H1 (cell line): ENCODE measurements at regions not wholly inside any gene's neighbourhood (a gene's known extent, or its start where the extent isn't known, plus 50 kb on each side); places are given as distances from the start of the nearest gene placed in this dataset.
"Not testable (repeated sequence)": the region's sequence is repeated elsewhere in the genome, so short reads cannot be mapped to it uniquely, and the experiment has no call there.

ENCODE experiments used
- CREB1 ChIP-seq: IDR thresholded peaks from 2 replicates; pipeline ENCODE4 v1.6.1; 2012; ENCODE audit warnings: inconsistent platforms
- EP300 ChIP-seq, 2 experiments: IDR thresholded peaks; 1 replicate in 1 of 2; 2 replicates in 1 of 2; pipeline ENCODE4 v1.6.1; 2011 to 2012; ENCODE audit warnings: low read depth in 2 of 2, low read length in 2 of 2, mild to moderate bottlenecking in 2 of 2, borderline replicate concordance in 1 of 2, inconsistent platforms in 1 of 2, moderate library complexity in 1 of 2
- JUND ChIP-seq: IDR thresholded peaks from 2 replicates; pipeline ENCODE4 v1.6.1; 2011; ENCODE audit warnings: mild to moderate bottlenecking, improper control_type of control experiment, low read length
- NANOG ChIP-seq: IDR thresholded peaks from 2 replicates; pipeline ENCODE4 v1.6.1; 2011; ENCODE audit warnings: low read length, low read depth, mild to moderate bottlenecking, inconsistent platforms; ENCODE audit not compliant: insufficient read depth, poor library complexity, severe bottlenecking
- RAD21 ChIP-seq, 2 experiments: IDR thresholded peaks in 1 of 2; conservative IDR thresholded peaks in 1 of 2; 2 replicates each; pipeline ENCODE4 v1.6.1; 2011; ENCODE audit warnings: low read depth in 2 of 2, low read length in 2 of 2, improper control_type of control experiment in 1 of 2, inconsistent platforms in 1 of 2, mild to moderate bottlenecking in 1 of 2, moderate library complexity in 1 of 2
- ZNF274 ChIP-seq: IDR thresholded peaks from 2 replicates; pipeline ENCODE4 v1.7.0; 2012; ENCODE audit warnings: low read length, borderline replicate concordance; ENCODE audit errors: extremely low read depth
- TF ChIP-seq, protein P1 (sequence below), 3 experiments: IDR thresholded peaks; 1 replicate in 2 of 3; 2 replicates in 1 of 3; pipeline versions ENCODE4 v1.5.1 to v1.6.1; 2011; ENCODE audit warnings: low read length in 3 of 3, mild to moderate bottlenecking in 3 of 3, inconsistent platforms in 2 of 3, low read depth in 1 of 3, moderate library complexity in 1 of 3; ENCODE audit not compliant: insufficient read depth in 1 of 3; ENCODE audit errors: control extremely low read depth in 1 of 3

DNA sequence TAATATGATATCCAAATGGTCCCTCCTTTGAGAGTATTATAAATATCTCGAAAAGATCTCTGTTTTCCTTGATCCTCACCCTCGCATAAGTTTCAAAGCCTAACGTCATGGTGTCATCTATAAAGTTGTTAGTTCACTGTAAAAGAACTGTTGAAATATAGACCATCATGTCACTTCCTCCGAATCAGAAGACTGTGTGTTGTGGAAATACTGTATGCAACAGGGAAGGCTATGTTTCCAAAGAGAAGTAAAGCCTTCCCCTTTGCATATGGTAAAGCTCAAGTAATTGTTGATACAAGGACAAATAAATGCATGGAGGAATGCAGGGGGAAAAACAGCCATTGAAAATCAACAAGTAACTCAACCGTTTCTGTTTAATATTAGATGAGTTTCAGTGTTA is 125.9 kb downstream of the ZNF365 start:
- TF ChIP-seq EP300 (IDR thresholded peaks at IDR 0.05; ENCODE audit: borderline replicate concordance in 1 of 2, low read depth in 2 of 2, low read length in 2 of 2); NANOG; ZNF274; JUND; RAD21 (IDR thresholded peaks at IDR 0.05 in 1 of 2, conservative IDR thresholded peaks at IDR 0.05 in 1 of 2; ENCODE audit: low read depth in 2 of 2, low read length in 2 of 2); CREB1: not testable (repeated sequence)
- TF ChIP-seq, protein P1, sequence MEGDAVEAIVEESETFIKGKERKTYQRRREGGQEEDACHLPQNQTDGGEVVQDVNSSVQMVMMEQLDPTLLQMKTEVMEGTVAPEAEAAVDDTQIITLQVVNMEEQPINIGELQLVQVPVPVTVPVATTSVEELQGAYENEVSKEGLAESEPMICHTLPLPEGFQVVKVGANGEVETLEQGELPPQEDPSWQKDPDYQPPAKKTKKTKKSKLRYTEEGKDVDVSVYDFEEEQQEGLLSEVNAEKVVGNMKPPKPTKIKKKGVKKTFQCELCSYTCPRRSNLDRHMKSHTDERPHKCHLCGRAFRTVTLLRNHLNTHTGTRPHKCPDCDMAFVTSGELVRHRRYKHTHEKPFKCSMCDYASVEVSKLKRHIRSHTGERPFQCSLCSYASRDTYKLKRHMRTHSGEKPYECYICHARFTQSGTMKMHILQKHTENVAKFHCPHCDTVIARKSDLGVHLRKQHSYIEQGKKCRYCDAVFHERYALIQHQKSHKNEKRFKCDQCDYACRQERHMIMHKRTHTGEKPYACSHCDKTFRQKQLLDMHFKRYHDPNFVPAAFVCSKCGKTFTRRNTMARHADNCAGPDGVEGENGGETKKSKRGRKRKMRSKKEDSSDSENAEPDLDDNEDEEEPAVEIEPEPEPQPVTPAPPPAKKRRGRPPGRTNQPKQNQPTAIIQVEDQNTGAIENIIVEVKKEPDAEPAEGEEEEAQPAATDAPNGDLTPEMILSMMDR (IDR thresholded peaks at IDR 0.05; ENCODE audit: control extremely low read depth in 1 of 3, insufficient read depth in 1 of 3, low read depth in 1 of 3, low read length in 3 of 3), result not testable (repeated sequence)
